Activated CD4-positive, alpha-beta T cell treated with anti-CD3 and anti-CD28 coated beads, Interleukin-10, Interleukin-2, amounts not matched to agents 100 ng/mL and 50 ng/mL, durations not matched to agents 16 hours and 8 hours (primary cell): ENCODE measurements at regions not wholly inside any gene's neighbourhood (a gene's known extent, or its start where the extent isn't known, plus 50 kb on each side); places are given as distances from the start of the nearest gene placed in this dataset.

Experiments used
- DNase-seq: peaks from one replicate; pipeline ENCODE4 v3.0.0-alpha.2; 2020

GRCh38 chr2:82852787-82853186, 1606.3 kb downstream of the SUCLG1 start:
- DNase-seq: no peak

DNA sequence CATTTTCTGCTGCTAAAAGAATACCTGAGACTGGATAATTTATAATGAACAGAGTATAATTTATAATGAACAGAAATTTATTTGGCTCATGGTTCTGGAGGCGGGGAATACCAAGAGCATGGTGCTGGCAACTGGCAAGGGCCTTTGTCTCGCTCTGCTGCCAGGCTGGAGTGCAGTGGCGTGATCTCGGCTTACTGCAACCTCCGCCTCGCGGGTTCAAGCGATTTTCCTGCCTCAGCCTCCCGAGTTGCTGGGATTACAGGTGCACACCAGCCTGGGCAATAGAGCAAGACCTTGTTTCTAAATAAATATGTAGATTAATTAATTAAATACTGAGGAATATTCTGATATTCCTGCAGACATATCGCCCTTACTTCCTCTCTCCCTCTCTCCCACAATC, 1610.8 kb downstream of the SUCLG1 start:
- no peak for DNase-seq

DNA sequence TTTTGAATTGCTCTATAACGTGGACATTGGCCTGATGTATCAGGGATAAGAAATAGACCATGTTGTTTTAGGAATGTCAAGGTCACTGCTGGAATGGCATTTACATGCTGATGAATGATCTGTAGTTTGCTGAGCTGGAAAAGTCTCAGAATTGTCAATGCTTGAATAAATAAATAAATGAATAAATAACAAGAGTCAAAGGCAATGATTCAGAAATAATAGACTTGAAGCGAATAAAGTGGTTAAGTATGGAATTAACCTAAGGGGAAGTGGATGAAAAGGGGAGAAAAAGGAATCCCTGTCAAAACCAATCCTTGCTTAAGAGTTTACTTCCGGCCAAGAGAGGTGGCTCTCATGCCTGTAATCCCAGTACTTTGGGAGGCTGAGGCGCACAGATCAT, 1620.0 kb downstream of the SUCLG1 start:
- DNase-seq: no peak

DNA sequence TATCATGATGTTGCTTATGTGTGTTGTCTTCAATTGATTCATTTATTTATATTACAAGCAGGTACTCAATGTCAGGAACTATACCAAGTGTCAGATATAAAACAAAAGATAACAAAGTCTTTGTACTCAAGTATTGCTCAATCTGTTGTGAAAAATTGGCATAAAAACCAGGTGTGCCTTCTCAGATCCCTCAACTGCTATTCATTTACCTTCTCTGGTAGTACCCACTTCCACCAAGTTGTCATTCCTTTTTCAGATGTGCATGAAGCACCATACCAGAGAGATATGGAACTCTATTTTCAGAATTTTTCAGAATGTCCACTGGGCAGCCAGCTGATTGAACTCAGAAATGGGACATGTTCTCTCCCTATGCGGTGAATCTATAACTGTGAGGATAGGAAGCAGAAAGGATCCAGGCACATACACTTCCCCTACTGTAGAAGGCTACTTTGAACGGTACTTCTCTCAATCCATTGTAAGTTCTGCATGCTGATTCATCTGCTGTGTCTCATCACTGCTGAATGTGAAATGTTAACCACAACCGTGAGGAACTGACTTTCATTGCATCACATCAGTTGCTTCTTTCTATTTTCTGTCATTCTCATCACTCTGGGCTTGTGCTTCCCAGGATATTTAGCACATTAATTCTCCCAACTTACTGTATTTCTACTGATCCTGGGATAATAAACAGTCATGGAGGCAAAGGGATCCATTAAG, 1621.3 kb downstream of the SUCLG1 start:
- DNase-seq: no peak

GRCh38 chr2:82834893-82835292, 1624.2 kb downstream of the SUCLG1 start:
- no peak for DNase-seq

DNA sequence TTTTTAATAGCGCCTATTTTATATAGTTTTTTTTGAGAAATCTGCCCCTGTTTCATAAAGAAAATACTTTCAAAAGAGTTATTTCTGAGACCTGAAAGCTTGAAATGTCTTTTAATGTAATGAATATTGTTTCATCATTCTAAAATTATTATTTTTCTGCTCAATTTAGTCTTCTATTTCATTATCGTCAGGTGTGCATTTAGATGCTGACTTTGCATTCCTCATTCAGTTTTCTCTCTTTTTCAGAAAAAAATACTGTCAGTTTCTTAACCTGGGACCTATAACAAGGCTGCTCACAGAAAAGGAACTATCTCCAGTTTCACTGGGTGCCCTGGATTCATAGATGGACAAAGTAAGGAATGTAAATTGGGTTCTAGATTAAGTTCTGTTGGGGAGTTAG, 1631.7 kb downstream of the SUCLG1 start:
- no peak for DNase-seq

DNA sequence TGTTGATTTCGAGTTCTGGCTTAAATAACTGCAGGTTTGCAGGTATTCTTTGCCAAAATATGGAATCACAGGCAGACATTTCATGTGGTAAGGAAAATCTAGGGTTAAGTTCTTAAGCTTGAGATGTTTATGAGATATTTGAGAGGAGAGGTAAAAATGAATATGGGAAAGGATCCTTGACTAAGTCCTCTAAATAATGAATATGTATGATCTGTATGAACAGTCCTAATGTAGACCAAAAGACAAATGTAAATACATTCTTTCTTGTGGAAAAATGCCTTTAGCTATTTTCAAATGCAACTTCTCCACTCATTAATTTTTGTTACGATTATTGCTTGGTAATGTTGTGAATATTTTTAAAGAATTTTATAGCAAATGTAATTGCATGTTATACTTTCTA, 1632.6 kb downstream of the SUCLG1 start:
- DNase-seq: no peak

GRCh38 chr2:82825410-82826090, 1633.5 kb downstream of the SUCLG1 start:
- no peak for DNase-seq

- DNase-seq: no peak
These were observed 1635.2 kb downstream of the SUCLG1 start for GRCh38 chr2:82823892-82824291.

DNA sequence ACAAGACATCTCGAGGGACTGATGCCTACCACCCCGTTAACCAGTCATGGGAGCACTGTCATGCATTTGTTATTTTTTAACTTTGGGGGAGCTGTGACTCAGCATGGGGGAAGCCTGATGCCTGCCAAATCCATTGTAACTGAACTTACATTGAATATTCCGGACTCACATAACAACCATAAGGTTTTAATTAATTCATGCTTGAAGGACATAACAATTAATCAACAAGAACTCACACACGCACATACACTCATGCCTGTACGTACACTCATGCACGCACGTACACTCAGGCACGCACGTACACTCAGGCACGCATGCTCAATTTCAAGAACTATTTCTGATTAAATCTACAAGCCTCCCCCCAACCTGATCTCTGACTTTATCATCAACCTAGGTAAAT, 1639.1 kb downstream of the SUCLG1 start:
- DNase-seq: no peak

DNA sequence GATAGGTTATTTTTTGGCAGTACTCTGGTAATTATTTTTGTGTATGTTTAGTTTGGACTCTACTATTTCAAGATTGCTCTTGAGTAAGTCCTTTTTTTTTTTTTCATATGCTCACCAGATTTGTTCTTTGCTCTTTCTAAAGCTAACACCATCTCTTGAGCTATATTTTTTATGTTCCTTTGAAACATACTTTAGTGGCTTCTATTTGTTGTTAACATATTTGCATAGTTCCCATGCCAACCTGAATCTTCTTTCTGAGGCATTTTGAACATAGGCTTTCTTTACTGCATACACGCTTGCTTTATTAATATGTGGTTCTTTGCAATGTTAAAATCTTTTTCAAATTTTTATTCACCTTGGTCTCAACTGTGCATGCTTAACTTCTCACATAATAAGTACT, 1644.9 kb downstream of the SUCLG1 start:
- DNase-seq: no peak

DNA sequence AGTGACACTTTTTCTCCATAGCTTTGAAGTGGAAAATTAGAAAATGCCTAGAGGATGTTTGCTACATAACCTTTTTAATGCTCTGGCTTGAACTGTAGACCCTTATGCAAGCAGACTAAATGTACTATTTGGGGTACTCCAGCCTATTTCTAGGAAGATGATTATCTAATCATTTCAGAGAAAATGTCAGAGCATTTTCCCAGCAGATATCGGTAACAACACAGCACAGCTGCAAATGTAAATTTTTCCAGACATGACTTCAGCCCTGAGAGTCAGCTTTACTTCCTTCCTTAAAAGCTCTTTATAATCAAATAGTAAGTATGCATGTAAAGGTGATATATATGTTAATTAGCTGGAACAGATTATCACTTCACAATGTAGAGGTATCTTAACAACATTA, 1647.1 kb downstream of the SUCLG1 start:
- DNase-seq: no peak

DNA sequence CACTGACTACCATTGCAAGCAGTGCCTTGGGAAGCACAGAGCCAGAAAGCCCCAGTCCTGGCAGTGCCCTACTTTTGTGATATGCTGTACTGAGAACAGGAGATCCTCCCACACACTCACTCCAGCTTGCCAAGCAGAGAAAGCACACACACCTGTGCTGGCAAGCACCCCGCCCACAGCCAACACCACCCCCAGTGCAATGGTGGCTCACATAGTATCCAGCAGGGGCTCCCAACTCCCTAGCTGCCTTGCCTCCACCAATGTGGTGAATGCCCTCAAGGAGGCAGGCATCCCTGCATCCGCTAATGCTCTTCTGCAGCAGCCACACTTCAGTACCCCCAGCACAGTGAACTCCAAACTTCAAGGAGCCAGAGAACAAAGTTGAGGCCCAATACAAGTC, 1655.8 kb downstream of the SUCLG1 start:
- no peak for DNase-seq

DNA sequence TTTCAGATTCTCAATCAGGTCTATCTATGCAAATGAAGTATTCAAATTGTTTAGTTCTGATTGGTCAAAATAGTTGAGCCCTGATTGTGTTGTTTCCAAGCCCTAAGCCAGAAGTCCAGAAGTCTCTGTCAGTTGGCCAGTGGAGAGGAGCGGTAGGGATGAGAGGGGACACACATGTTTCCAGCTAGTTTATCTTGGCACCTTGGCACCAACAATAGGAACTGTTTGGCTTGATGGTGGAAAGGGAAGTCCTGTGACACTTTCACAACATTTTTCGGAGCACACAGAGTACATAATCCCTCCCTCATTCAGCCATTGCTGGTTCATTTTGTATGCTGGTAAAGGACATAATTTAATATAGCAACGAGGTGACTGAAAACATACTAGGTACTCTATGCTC, 1661.6 kb downstream of the SUCLG1 start:
- no peak for DNase-seq

- no peak for DNase-seq
These were observed 1662.9 kb downstream of the SUCLG1 start for GRCh38 chr2:82796132-82796531.

DNA sequence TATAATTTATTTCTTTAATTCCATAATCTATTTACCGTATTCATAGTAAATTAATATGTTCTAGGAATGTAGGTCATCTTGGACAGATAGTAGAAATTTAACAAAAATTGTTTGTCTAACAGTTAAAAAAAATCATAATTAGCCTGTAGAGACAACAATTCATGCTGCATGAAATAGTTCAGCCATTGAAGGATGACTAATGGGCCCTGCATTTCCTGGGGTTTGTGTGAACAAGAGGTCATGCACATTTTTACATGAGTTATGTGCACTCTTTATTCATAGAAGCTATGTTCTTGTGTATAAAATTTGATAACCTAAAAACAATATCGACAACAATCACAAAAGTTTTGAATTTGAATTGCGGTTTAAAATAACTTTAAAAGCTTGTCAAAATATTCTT, 1663.6 kb downstream of the SUCLG1 start:
- DNase-seq: no peak

DNA sequence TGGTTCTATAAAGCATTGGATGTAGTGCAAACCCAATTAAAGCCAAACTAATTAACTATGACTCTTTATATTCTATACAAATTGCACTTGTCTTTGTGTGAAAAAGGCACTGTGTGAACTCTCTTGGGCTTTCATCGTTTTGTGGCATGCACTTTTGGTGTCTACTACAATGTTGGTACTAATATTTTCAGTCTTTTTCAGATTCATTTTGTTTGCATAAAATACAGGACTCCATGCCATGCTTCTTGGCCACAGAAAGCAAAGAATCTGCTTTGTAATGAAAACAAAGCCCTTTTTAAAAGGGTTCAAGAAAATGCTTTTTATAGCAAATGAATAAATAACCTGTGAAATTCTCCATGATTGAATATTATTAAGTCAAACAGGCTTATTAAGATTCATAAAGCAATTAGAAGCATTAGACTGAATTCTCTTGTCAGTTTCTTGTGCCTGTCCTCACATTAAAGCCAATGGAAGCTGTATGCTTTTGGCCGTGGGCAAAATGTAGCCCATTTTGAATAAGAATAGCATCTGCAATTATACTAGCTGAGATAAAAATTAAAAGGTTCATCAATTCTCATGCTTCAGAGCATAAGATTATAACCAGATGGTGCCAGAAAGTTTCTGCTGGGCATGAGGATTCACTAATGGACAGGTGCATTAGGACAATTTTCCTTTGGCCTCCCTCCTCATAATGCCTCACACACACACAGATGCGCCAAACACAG, 1665.2 kb downstream of the SUCLG1 start:
- no peak for DNase-seq

DNA sequence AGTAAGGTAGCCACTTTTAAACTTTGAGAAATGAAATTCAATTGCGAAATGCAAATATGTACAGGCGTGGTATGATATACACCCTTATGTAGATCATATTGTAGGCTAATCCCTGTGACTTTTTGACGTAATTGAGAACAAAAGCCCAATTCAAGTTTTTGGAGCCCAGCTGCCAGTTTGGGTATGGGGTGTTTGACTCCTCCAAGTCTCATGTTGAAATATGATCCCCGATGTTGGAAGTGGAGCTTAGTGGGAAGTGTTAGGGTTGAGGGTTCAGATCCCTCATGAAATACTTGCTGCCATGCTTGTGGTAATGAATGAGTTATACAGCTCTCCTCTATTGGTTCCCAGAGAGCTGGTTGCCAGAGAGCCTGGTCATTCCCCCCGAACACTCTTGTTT, 1666.8 kb downstream of the SUCLG1 start:
- no peak for DNase-seq

GRCh38 chr2:82790206-82791021, 1668.7 kb downstream of the SUCLG1 start:
- no peak for DNase-seq

DNA sequence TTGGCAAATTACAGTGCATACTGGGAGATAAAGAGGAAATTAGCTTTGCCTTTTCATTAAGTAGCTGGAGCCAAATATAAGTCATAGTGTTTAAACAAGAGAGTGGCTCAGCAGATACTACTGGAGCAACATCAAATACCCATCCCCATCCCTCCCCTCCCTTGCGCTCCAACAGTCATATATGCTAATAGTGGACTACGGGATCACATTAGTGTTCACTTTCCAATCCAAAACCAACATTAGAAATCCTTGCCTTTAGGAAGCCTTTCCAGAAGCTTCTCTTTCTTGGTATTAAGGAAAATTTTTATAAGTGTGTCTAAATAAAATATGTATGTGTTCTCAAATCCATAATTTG, 1669.3 kb downstream of the SUCLG1 start:
- no peak for DNase-seq

- DNase-seq: no peak
These were observed 1677.7 kb downstream of the SUCLG1 start for GRCh38 chr2:82781176-82781915.

- DNase-seq: no peak
These were observed 1679.0 kb downstream of the SUCLG1 start for GRCh38 chr2:82780050-82780449.

- no peak for DNase-seq
These were observed 1706.7 kb downstream of the SUCLG1 start for GRCh38 chr2:82752396-82752795.
